Adrenal gland (tissue), 9 donors: ENCODE measurements at regions not wholly inside any gene's neighbourhood (a gene's known extent, or its start where the extent isn't known, plus 50 kb on each side); places are given as distances from the start of the nearest gene placed in this dataset.

ENCODE experiments used
- DNase-seq, 7 donors: peaks; one replicate each; pipeline ENCODE4 v3.0.0-alpha.2; 2019 to 2020
- H3K27ac ChIP-seq, 5 donors: fragments of 200-600 bp; sonication (generic) in 4 of 5; 1 replicate in 3 of 5; 2 replicates in 2 of 5; pipeline versions ENCODE4 v1.5.1 to v1.8.0; 2016 to 2020; ENCODE audit warnings: mild to moderate bottlenecking in 1 of 5
- H3K27me3 ChIP-seq: fragments of 200-600 bp; 2 replicates; pipeline ENCODE4 v1.8.0; 2021
- H3K36me3 ChIP-seq, 2 donors: fragments of 200-600 bp; replicated peaks in 1 of 2; 1 replicate in 1 of 2; 2 replicates in 1 of 2; pipeline versions ENCODE4 v1.5.1 to v1.8.0; 2018 to 2022
- H3K4me1 ChIP-seq, 2 donors: fragments of 200-600 bp; replicated peaks in 1 of 2; 1 replicate in 1 of 2; 2 replicates in 1 of 2; pipeline versions ENCODE4 v1.5.1 to v1.8.0; 2018 to 2021
- H3K4me3 ChIP-seq, 4 donors: fragments of 200-600 bp; sonication (generic) in 3 of 4; one replicate each; pipeline ENCODE4 v1.5.1; 2016 to 2018
- H3K9me3 ChIP-seq, 3 donors: fragments of 200-600 bp; sonication (generic) in 1 of 3; replicated peaks in 1 of 3; 1 replicate in 2 of 3; 2 replicates in 1 of 3; pipeline versions ENCODE4 v1.5.1 to v1.8.0; 2016 to 2021
- CTCF ChIP-seq, 6 experiments: fragments of 450-650 bp in 4 of 6; fragments of 200-600 bp in 2 of 6; sonication (generic) in 1 of 6; IDR thresholded peaks; 1 replicate in 5 of 6; 2 replicates in 1 of 6; pipeline versions ENCODE4 v1.5.1 to v1.8.0; 2016 to 2021; ENCODE audit warnings: antibody characterized with exemption in 6 of 6, mild to moderate bottlenecking in 2 of 6, moderate library complexity in 1 of 6
- POLR2A ChIP-seq, 2 donors: fragments of 450-650 bp; IDR thresholded peaks; one replicate each; pipeline ENCODE4 v1.6.1; 2017; ENCODE audit warnings: antibody characterized with exemption in 2 of 2, mild to moderate bottlenecking in 2 of 2, moderate library complexity in 1 of 2
- WGBS, 4 donors: extraction: QIAGEN DNeasy Blood & Tissue Kit in 2 of 4; methylation state at CpG; one replicate each; pipeline versions ENCODE4 v1.1.5 to v1.1.7; 2013 to 2017; 5-methylcytosine and 5-hydroxymethylcytosine counted together
- intact Hi-C, 2 donors: fragments of 100-400 bp; cut with DNase I; formaldehyde crosslinking; loops; one replicate each; pipeline versions ENCODE4 v1.14.1 to v1.15.0; 2022 to 2023
- donor health status: healthy with polysubstance abuse.
- donor health status: Bipolar disorder and iron deficiency.
- donor health status: DM: yes; HTN: yes; CAD: no.
- donor health status: DM: no; HTN: no; CAD: no.
- donor health status: DM: no; HTN: no; CAD: no.

- Histone ChIP-seq H3K4me1 (no peaks in the 10 kb centered on the region), H3K4me3 (no peak overlapping the region), H3K27ac (no peak overlapping the region), H3K27me3 (no peaks in the 10 kb centered on the region), H3K36me3 (no peaks in the 10 kb centered on the region), H3K9me3 (no peaks in the 10 kb centered on the region)
- intact Hi-C loops: no loop called here
- DNase-seq: no peak
- 84 to 100% (median 93%) methylated on average over 1 of the region's 1 CpG for WGBS, 4 donors
- no peak for TF ChIP-seq POLR2A (IDR thresholded peaks at IDR 0.05)
- no peak for TF ChIP-seq CTCF (IDR thresholded peaks at IDR 0.05)
These were observed 359.4 kb upstream of the RIOK2 start for GRCh38 chr5:97542469-97542868.

GRCh38 chr5:97543166-97543565 lies 360.1 kb upstream of the RIOK2 start:
- H3K36me3 ChIP-seq: no peaks in the 10 kb centered on the region
- no peak for DNase-seq
- no peaks in the 10 kb centered on the region for H3K4me1 ChIP-seq
- no peak overlapping the region for H3K27ac ChIP-seq
- no peak overlapping the region for H3K4me3 ChIP-seq
- WGBS, 4 donors: 65 to 82% (median 72%) methylated on average over 4 of the region's 4 CpGs
- TF ChIP-seq POLR2A (IDR thresholded peaks at IDR 0.05): no peak
- TF ChIP-seq CTCF (IDR thresholded peaks at IDR 0.05): no peak
- intact Hi-C loops: no loop called here
- no peaks in the 10 kb centered on the region for H3K27me3 ChIP-seq
- H3K9me3 ChIP-seq: no peaks in the 10 kb centered on the region

- DNase-seq: no peak
- Histone ChIP-seq H3K9me3 (no peaks in the 10 kb centered on the region), H3K27me3 (no peaks in the 10 kb centered on the region), H3K27ac (no peak overlapping the region), H3K4me1 (no peaks in the 10 kb centered on the region), H3K36me3 (no peaks in the 10 kb centered on the region), H3K4me3 (no peak overlapping the region)
- intact Hi-C loops: no loop called here
- WGBS, 4 donors: 62 to 78% (median 76%) methylated on average over 3 of the region's 3 CpGs
- TF ChIP-seq CTCF (IDR thresholded peaks at IDR 0.05) (no peak), POLR2A (IDR thresholded peaks at IDR 0.05) (no peak)
These were observed 361.2 kb upstream of the RIOK2 start for GRCh38 chr5:97544240-97544639.

- 73 to 77% (median 75%) methylated on average over 5 of the region's 5 CpGs for WGBS, 4 donors
- no peaks in the 10 kb centered on the region for H3K36me3 ChIP-seq
- TF ChIP-seq POLR2A (IDR thresholded peaks at IDR 0.05) (no peak), CTCF (IDR thresholded peaks at IDR 0.05) (no peak)
- no peak overlapping the region for H3K27ac ChIP-seq
- H3K4me3 ChIP-seq: no peak overlapping the region
- H3K9me3 ChIP-seq: no peaks in the 10 kb centered on the region
- H3K4me1 ChIP-seq: no peaks in the 10 kb centered on the region
- no peaks in the 10 kb centered on the region for H3K27me3 ChIP-seq
- DNase-seq: no peak
- intact Hi-C loops: no loop called here
These were observed 361.6 kb upstream of the RIOK2 start for GRCh38 chr5:97544678-97545077.
